Inferior parietal cortex (tissue), 1 donor: ENCODE measurements at regions not wholly inside any gene's neighbourhood (a gene's known extent, or its start where the extent isn't known, plus 50 kb on each side); places are given as distances from the start of the nearest gene placed in this dataset.

Experiments
- DNase-seq: peaks from one replicate; pipeline ENCODE4 v3.0.0-alpha.2; 2016; ENCODE audit errors: extremely low spot score

GRCh38 chr20:22791396-22791795 is 207.0 kb upstream of the FOXA2 start:
- DNase-seq: no peak

- DNase-seq: no peak
Observed at GRCh38 chr20:22791877-22792525, 207.6 kb upstream of the FOXA2 start.

- no peak for DNase-seq
Observed at GRCh38 chr20:22794200-22794599, 209.8 kb upstream of the FOXA2 start.

GRCh38 chr20:22795433-22795832 is 211.1 kb upstream of the FOXA2 start:
- no peak for DNase-seq

- no peak for DNase-seq
Observed at GRCh38 chr20:22795871-22796270, 211.5 kb upstream of the FOXA2 start.

GRCh38 chr20:22796469-22797077 is 212.2 kb upstream of the FOXA2 start:
- DNase-seq: no peak

GRCh38 chr20:22797103-22797502 is 212.7 kb upstream of the FOXA2 start:
- no peak for DNase-seq

GRCh38 chr20:22799687-22800086 is 215.3 kb upstream of the FOXA2 start:
- no peak for DNase-seq

- DNase-seq: no peak
Observed at GRCh38 chr20:22800129-22800528, 215.8 kb upstream of the FOXA2 start.

GRCh38 chr20:22801528-22801927 is 217.2 kb upstream of the FOXA2 start:
- DNase-seq: no peak

- DNase-seq: no peak
Observed at GRCh38 chr20:22802296-22802695, 217.9 kb upstream of the FOXA2 start.

- no peak for DNase-seq
Observed at GRCh38 chr20:22805219-22805618, 220.8 kb upstream of the FOXA2 start.

GRCh38 chr20:22805996-22806395 is 221.6 kb upstream of the FOXA2 start:
- DNase-seq: no peak

GRCh38 chr20:22807045-22807444 is 222.7 kb upstream of the FOXA2 start:
- no peak for DNase-seq

- no peak for DNase-seq
Observed at GRCh38 chr20:22807646-22808244, 223.4 kb upstream of the FOXA2 start.

- no peak for DNase-seq
Observed at GRCh38 chr20:22808628-22809027, 224.3 kb upstream of the FOXA2 start.

- no peak for DNase-seq
Observed at GRCh38 chr20:22810030-22810429, 225.1 kb upstream of the SSTR4 start.

- DNase-seq: no peak
Observed at GRCh38 chr20:22810626-22811569, 224.2 kb upstream of the SSTR4 start.

GRCh38 chr20:22814471-22815205 is 220.5 kb upstream of the SSTR4 start:
- DNase-seq: no peak

GRCh38 chr20:22815206-22815551 is 219.9 kb upstream of the SSTR4 start:
- DNase-seq: no peak

GRCh38 chr20:22815603-22816315 is 219.4 kb upstream of the SSTR4 start:
- DNase-seq: no peak
